Glomerular endothelial cell (primary cell): ENCODE measurements at regions not wholly inside any gene's neighbourhood (a gene's known extent, or its start where the extent isn't known, plus 50 kb on each side); places are given as distances from the start of the nearest gene placed in this dataset.

Experiments used
- DNase-seq: peaks from one replicate; pipeline ENCODE4 v3.0.0-alpha.2; 2011; ENCODE audit warnings: low read depth, low spot score; ENCODE audit errors: extremely low read depth

- no peak for DNase-seq
Measured at GRCh38 chr15:96076350-96076749, 254.2 kb upstream of the NR2F2 start.

DNA sequence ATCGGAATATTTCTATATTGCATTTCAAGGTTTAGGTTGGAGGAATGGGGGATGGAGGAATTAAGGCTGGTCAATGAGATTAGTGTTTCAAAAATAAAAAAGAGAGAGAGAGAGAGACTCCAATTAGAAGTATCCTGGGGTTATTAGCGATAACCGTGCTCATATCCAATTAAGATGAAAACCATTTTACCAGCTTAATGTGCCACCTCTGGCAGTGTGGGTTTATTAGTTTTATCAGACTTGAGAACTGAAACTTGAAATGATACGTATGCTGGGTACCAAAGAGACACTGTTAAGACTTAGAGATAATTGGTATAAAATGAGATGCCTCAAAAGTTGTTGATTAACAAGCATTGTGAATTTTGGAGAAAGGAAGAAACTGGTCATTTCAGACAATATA, 251.5 kb upstream of the NR2F2 start:
- DNase-seq, result no peak

DNA sequence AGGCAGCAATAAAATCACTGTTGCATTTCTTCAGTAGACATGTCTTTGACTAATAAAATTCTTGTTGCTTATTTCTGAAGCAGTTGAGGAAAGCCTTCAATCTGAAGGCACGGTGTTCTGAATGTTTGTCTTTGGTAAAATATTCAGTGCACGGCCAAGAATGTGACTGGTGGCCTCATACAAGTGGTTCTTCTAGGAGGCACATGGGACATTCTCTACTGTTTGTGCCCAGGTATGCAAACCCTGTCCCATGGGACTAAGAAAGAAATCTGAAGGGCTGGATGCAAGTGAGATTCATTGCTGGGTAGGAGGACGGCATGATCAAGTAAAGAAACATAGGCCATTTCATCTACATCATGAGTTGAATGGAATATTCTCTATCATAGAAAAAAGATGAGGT, 250.6 kb upstream of the NR2F2 start:
- DNase-seq, result no peak

DNA sequence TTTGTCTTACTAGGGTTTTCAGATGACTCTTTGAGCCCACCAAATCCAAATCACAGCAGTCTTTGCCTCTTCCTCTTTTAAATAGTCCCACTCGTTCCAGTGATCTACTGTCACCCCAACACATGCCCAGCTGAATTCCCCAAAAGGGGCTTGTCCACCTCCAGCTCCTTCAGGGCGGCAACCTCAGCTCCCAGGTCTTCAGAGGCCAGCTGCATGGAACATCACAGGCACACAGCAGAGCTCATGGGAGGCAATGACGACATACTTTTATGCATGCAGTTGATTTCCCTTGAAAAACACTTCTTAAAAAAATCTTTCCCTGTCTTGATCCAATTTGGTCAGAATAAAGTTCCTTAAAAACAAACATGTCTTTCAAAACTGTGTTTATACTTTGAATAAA, 244.3 kb upstream of the NR2F2 start:
- DNase-seq, result no peak

DNA sequence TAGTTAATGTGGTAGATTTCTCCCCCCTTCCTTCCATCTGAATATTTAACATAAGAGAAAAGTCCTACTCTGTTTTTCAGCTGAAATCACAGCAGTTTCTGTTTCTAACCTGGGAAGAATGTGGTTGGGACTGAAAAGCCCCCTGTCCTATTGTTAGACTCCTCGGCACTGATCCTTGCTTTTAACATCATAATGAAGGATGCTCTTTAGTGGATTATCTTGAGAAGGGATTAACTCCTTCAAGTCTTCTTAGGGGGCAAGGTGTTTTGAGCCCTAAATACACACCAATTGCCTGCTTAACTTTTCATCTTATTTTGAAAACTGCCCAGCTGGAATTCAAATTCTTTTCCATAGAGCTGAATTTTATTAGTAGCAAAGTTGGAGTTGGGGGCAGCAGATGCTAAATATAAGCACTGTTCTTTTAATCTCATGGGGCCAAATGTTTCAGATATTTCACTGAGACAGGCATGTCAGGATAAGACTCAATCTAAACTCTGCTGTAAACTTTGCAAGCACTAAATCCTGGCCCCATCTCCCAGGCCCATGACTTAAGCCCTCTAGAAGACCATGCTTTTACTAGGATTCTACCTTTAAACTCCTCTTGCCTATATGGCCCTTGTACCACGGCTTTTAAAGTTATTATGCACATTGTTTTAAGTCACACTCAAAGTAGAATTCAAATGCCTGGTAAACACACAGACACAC, 243.2 kb upstream of the NR2F2 start:
- no peak for DNase-seq

DNA sequence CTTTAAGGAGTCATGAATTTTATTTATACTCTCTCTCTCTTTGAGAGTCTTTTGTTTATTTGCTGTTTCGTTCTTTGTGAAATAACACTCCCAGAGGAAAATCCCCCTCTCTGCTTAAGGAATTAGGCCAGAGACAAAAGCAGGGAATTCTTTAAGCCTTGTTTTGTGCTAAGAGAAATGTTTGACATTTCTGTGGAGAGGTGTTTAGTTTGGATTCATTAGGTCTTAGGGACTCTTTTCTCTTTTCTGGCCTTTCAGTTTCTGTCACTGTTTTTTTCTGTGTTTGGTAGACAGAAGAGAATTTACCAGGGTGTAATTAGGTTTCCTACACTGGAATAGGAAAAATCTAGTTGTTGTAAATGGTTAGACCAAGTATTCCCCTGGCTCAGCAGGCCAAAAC, 241.8 kb upstream of the NR2F2 start:
- DNase-seq, result no peak

GRCh38 chr15:96089405-96090058, 241.0 kb upstream of the NR2F2 start:
- no peak for DNase-seq

DNA sequence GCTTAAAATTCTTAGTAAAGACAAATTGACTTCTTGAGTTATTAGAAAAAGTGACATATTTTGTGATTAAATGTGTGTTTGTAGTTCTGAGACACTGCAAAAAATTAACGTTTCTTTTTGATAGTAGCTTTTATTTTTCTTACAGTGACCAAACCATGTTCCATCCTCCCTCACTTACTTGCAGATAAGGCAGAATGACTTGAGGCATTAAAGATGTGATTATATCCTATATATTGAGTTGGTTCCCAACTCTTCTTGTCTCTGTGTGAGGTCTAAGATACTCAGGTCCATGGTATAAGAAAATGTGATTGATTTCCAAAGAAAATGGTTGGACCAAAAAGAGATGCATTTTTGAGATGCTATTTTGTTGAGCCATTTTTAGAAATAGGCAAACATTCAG, 238.3 kb upstream of the NR2F2 start:
- DNase-seq, result no peak

DNA sequence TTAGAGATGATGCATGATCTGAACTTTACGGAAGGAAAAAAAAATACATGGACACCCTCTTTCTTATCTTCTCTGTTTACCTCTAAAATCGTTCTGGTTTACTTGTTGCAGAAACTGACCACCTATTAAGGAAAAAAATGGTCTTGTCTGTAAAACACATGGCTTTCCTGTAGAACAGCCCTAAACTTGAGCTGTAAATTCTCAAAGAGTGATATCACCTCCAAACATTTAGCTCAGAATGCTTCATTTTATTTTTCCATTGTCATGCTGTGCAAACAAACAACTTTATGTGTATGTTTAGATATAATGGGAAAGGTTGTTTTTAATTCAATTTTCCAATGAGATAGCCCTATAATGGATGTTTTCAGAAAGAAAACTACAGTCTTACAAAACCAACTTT, 237.4 kb upstream of the NR2F2 start:
- DNase-seq, result no peak

GRCh38 chr15:96097661-96098060, 232.8 kb upstream of the NR2F2 start:
- DNase-seq, result no peak

DNA sequence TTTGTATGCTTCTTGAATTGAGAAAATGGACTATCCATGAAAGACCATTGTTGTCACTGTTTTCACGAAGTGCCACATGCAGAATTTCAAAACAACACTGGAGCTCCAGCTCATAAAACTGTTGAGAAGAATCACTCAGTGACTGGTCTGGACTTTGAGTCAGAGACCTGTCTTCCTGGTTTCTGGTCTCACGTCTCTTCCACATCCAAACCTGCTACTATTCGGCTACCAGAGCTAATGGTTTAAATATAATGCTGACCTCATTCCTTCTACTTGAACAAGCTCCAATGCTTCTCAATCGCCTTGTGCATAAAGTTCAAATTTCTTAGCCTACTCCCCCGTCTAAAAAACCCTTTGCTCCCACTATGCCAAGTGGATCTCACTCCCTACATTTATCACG, 227.9 kb upstream of the NR2F2 start:
- DNase-seq, result no peak

DNA sequence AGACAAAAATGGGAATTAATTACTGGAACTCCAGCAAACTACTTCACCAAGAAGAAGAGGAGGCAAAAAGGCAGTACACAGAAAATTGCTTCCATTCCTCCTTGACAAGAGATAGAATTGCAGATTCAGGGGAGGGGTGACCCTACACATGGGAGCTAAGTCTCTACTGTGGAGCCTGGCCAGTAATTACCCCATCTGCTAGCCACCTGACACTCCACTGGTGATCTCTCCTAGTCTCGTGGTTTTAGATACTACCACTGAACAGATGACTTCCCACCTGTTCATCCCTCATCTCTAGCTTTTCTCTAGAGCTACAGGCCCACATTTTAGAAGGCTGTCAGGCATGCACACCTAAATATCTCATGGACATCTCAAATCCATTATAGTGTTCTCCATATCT, 224.3 kb upstream of the NR2F2 start:
- DNase-seq, result no peak

- no peak for DNase-seq
Measured at GRCh38 chr15:96106628-96107027, 223.9 kb upstream of the NR2F2 start.

DNA sequence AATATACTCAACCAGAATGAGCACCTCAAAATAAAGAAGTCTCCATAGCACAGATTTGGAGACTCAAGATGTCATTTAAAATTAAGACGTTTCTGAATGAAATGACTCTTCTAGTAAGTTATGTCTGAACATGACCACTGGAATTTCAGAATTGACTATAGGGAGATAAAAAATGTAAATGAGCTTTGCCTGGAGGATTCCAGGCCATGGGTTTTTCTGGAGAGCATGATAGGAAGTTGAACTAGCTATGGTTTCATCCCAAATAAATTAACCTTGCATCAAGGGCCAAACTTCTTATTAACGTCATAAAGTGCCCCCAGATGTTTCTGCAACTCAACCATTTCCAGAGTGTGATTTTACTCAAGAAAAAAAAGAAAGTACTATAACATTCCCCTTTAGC, 222.6 kb upstream of the NR2F2 start:
- DNase-seq, result no peak

DNA sequence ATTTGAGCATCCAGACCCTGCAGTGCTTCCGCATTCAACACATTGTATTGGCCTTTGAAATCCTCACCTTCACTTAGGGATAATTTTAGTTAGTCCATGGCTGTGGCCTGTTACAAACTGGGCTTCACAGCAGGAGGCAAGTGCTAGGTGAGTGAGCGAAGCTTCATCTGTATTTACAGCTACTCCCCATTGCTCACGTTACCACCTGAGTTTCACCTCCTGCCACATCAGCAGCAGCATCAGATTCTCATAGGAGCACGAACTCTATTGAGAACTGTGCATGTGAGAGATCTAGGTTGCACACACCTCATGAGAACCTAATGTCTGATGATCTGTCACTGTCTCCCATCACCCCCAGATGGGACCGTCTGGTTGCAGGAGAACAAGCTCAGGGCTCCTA, 222.1 kb upstream of the NR2F2 start:
- no peak for DNase-seq

- DNase-seq, result no peak
Measured at GRCh38 chr15:96109820-96110219, 220.7 kb upstream of the NR2F2 start.

- DNase-seq, result no peak
Measured at GRCh38 chr15:96112018-96112417, 218.5 kb upstream of the NR2F2 start.

GRCh38 chr15:96115642-96116041, 214.9 kb upstream of the NR2F2 start:
- DNase-seq, result no peak

GRCh38 chr15:96117270-96117669, 213.2 kb upstream of the NR2F2 start:
- no peak for DNase-seq

DNA sequence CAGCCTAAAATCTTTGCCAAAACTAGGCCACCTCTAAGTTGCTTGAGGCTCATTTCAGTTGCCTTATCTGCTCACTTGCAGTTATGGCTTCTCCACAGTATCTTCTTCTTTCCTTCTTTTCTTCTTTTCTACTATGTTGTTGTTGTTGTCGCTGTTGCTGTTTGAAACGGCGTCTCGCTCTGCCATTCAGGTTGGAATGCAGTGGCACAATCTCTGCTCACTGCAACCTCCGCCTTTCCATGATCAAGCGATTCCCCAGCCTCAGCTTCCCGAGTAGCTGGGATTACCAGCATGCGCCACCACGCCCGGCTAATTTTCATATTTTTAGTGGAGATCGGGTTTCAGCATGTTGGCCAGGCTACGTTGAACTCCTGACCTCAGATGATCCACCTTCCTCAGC, 210.8 kb upstream of the NR2F2 start:
- no peak for DNase-seq

DNA sequence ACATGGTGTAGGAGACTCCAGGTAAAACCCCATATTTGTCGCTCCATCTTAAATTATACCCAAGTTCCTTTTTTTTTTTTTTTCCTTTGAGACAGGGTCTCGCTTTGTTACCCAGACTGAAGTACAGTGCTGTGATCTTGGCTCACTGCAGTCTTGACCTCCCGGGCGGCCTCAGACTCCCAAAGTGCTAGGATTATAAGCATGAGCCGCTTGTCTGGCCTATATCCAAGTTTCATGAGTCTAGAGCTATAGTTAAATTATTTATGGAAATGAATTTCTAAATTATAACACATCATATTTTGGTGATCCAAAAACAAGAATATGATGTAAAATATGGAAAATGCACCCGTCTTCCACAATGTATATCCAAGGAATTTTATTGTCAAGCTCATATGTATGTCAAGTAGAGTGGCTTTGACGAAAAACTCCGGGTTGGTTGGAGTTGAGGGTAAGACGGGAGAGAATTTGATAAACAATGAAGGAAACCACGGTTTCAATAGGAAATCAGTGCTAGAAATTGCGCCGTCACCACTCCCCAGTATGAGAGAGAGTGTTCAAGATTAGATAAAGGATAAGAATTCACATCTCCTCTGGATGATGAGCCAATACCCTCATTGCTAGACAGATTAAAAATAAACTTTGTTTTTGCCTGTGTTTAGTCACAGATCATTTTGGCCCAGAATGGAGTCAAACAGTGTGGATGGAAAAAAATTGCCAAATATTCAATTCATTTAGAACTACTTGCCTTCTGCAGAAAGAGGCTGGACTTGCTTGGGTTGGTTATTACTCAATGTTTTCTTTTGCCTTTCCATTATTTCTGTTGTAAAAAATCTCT, 209.2 kb upstream of the NR2F2 start:
- DNase-seq, result no peak
